ENCODE measurements at regions not wholly inside any gene's neighbourhood (a gene's known extent, or its start where the extent isn't known, plus 50 kb on each side); places are given as distances from the start of the nearest gene placed in this dataset.

GRCh38 chr1:198927129-198927528 is 288.3 kb downstream of the PTPRC start:
- H3K36me3 ChIP-seq (ENCODE audit: control insufficient read depth in 2 of 3, insufficient read depth in 3 of 3, low read length in 3 of 3) = no peaks in the 10 kb centered on the region
- H3K9ac ChIP-seq (ENCODE audit: low read length in 3 of 3) = no peak overlapping the region
- intact Hi-C loops (cut with DNase I) = no loop called here
- FAIRE-seq (no peak), DNase-seq (no peak)
- no peaks in the 10 kb centered on the region for H3K9me3 ChIP-seq (ENCODE audit: control insufficient read depth in 2 of 3, insufficient read depth in 1 of 3, low read length in 3 of 3)
- no peaks in the 10 kb centered on the region for H3K27me3 ChIP-seq (ENCODE audit: control insufficient read depth, insufficient read depth, low read length)
- no peak for TF ChIP-seq CTCF (IDR thresholded peaks at IDR 0.05; ENCODE audit: borderline replicate concordance, extremely low read depth, insufficient read depth)
- H3K27ac ChIP-seq (ENCODE audit: low read depth in 2 of 2, low read length in 2 of 2) = no peak overlapping the region
- H3K4me1 ChIP-seq (ENCODE audit: control insufficient read depth in 2 of 3, insufficient read depth in 2 of 3, low read depth in 1 of 3, low read length in 3 of 3) = peaks cover 0 to 2% (median 0%) of the 10 kb centered on the region in 3 donors
- no peak overlapping the region for H3K4me3 ChIP-seq (ENCODE audit: low read length in 3 of 3)

- H3K27me3 ChIP-seq (ENCODE audit: control insufficient read depth, insufficient read depth, low read length) = no peaks in the 10 kb centered on the region
- peaks cover 0 to 3% (median 2%) of the 10 kb centered on the region in 3 donors for H3K4me1 ChIP-seq (ENCODE audit: control insufficient read depth in 2 of 3, insufficient read depth in 2 of 3, low read depth in 1 of 3, low read length in 3 of 3)
- no peak overlapping the region for H3K9ac ChIP-seq (ENCODE audit: low read length in 3 of 3)
- FAIRE-seq (no peak), DNase-seq (peak in 2 of 5 donors; percentile 27 to 42)
- peak overlapping the region; percentile 19 to 45 for H3K27ac ChIP-seq (ENCODE audit: low read depth in 2 of 2, low read length in 2 of 2)
- intact Hi-C loops (cut with DNase I) = no loop called here
- no peaks in the 10 kb centered on the region for H3K9me3 ChIP-seq (ENCODE audit: control insufficient read depth in 2 of 3, insufficient read depth in 1 of 3, low read length in 3 of 3)
- no peaks in the 10 kb centered on the region for H3K36me3 ChIP-seq (ENCODE audit: control insufficient read depth in 2 of 3, insufficient read depth in 3 of 3, low read length in 3 of 3)
- peak overlapping the region in 2 of 3 donors; percentile 47 to 55 for H3K4me3 ChIP-seq (ENCODE audit: low read length in 3 of 3)
- no peak for TF ChIP-seq CTCF (IDR thresholded peaks at IDR 0.05; ENCODE audit: borderline replicate concordance, extremely low read depth, insufficient read depth)
Observed at GRCh38 chr1:198929111-198929604, 290.3 kb downstream of the PTPRC start.

GRCh38 chr1:198929961-198930599 is 291.2 kb downstream of the PTPRC start:
- peak in 3 of 5 donors; percentile 11 to 56 (median 45) for DNase-seq

More at GRCh38 chr1:198929961-198930599, 291.2 kb downstream of the PTPRC start:
- Histone ChIP-seq H3K27ac (ENCODE audit: low read depth in 2 of 2, low read length in 2 of 2) (peak overlapping the region; percentile 51 to 53), H3K4me1 (ENCODE audit: control insufficient read depth in 2 of 3, insufficient read depth in 2 of 3, low read depth in 1 of 3, low read length in 3 of 3) (peaks cover 0 to 9% (median 2%) of the 10 kb centered on the region in 3 donors), H3K36me3 (ENCODE audit: control insufficient read depth in 2 of 3, insufficient read depth in 3 of 3, low read length in 3 of 3) (no peaks in the 10 kb centered on the region), H3K4me3 (ENCODE audit: low read length in 3 of 3) (peak overlapping the region; percentile 30 to 55 (median 47)), H3K9ac (ENCODE audit: low read length in 3 of 3) (peak overlapping the region in 2 of 3 donors; percentile 7 to 32), H3K9me3 (ENCODE audit: control insufficient read depth in 2 of 3, insufficient read depth in 1 of 3, low read length in 3 of 3) (no peaks in the 10 kb centered on the region), H3K27me3 (ENCODE audit: control insufficient read depth, insufficient read depth, low read length) (no peaks in the 10 kb centered on the region)
- TF ChIP-seq CTCF (IDR thresholded peaks at IDR 0.05; ENCODE audit: borderline replicate concordance, extremely low read depth, insufficient read depth) = no peak
- intact Hi-C loops (cut with DNase I) = no loop called here
- FAIRE-seq = no peak

All from kidney (tissue), 13 donors.